HG02588 (cell line): ENCODE measurements at regions not wholly inside any gene's neighbourhood (a gene's known extent, or its start where the extent isn't known, plus 50 kb on each side); places are given as distances from the start of the nearest gene placed in this dataset.

ENCODE experiments used
- ATAC-seq: cut with Tn5 transposase; IDR thresholded peaks from one replicate; pipeline ENCODE4 v1.9.1; 2021; ENCODE audit warnings: mild to moderate bottlenecking, moderate library complexity; ENCODE audit not compliant: unreplicated experiment

DNA sequence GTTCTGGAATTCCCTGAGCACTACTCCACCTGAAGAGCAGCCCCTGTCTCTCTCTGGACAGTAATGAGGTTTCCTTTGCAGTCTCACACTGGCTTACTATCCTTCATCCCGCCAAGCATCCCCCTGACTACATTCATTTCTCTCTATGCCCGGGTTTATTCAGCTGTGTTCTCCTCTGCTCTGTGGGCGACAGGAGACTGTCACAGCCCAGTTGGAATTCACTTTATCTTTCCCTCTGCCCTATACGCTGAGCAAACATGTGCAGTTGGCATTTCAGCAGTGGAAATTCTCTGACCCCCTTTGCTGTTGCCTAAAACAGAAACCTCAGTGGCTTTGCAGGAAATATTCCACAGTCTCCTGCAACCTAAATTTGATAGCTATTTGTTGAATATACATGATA lies 83.5 kb upstream of the MAX start:
- no peak for ATAC-seq

DNA sequence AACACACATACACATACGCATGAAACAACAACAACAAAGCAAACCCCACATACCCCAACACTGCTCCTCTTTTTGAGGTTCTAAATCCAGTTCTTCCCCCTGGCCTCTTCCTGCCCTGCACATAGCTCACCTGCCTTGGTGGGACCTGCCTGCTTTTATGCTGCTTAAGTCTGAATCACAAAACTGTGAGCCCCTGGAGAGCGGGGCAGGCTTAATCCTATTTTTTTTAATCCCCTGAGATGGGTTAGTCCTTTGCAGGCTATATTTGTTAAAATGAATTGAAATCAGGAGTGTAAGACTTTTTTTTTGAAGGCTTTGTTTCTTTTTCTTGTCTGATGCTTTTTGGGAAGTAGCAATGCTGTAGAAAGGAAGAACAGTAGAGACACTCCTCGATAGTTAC lies 84.6 kb upstream of the MAX start:
- no peak for ATAC-seq

DNA sequence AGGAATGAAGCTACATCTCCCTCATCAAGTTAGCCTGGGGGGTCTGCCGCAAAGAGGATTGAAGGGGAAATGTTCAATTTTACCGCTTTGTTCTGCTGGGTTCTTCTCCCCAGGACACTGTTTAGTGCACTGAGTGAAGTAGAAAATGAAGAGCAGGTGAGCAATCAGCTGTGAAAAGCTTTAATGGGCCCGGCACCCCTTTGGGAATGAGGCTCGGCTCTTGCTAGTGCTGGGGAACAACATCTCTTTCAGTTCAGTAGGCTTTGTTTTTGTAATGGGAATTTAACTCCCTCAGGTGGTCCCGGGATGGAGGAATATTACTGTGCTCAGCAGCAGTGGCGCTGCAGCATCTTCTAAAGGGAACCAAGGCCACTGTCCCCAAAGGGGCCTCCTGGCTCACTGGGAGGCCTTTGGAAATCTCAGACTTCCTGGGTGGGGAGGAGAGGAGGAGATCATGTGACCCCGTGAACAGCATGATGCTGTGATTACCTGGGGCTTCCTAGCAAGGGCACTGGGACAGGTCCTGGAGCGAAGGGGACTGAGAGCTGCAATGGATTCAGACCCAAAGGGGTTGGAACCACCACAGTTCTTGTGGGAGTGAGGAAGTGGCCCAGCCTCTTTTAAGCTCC lies 85.2 kb upstream of the MAX start:
- no peak for ATAC-seq

DNA sequence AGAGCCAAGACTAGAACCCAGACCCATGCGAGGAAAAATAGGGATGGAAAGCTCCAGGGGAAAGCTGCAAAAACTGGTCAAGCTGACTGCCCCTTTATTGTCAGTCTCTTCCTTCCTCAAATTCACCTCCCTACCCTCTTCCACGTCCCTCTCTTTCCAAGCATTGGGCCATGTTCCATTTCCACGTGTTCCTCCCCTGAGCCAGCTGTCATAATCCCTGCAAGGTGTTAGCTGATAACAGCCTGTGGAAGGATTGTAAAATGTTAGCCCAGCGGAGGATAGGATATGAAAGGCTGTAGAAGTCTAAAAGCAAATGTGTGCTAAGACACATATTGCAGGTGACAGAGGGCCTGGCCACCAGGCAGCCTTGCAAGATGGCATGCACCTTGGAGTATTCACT lies 88.0 kb upstream of the MAX start:
- no peak for ATAC-seq

DNA sequence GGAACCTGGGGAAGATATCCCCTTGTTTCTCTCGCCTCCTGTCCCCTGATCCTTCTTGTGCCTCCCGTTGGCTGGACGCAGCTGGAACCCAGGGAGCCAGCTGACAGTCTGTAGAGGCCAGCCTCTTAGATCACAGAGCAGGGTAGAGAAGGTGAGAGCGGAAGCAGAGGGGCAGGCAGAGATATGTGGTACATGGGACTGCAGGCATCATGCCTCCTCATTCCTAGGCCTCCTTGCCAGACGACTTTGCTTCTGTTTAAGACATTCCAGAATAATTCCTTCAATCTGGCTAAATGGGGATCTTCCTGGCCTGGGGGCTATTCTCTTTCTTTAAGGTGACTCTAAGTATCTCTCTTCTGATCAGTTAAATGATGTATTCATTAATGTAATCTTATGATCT lies 89.4 kb upstream of the MAX start:
- no peak for ATAC-seq

DNA sequence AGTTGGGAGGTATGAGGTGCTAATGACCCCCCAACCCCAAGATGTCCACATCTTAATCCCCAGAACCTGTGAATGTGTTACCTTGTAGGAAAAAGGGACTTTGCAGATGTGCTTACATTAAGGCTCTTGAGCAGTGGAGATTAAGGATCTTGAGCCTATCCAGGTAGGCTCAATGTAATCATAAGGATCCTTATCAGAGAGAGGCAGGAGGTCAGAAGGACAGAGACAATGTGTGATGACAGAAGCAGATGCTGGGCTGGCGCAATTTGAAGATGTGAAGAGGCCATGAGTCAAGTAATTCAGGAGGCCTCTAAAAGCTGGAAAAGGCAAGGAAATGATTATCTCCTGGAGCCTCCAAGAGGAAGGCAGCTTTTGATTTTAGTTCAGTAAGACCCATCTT lies 90.4 kb upstream of the MAX start:
- no peak for ATAC-seq

DNA sequence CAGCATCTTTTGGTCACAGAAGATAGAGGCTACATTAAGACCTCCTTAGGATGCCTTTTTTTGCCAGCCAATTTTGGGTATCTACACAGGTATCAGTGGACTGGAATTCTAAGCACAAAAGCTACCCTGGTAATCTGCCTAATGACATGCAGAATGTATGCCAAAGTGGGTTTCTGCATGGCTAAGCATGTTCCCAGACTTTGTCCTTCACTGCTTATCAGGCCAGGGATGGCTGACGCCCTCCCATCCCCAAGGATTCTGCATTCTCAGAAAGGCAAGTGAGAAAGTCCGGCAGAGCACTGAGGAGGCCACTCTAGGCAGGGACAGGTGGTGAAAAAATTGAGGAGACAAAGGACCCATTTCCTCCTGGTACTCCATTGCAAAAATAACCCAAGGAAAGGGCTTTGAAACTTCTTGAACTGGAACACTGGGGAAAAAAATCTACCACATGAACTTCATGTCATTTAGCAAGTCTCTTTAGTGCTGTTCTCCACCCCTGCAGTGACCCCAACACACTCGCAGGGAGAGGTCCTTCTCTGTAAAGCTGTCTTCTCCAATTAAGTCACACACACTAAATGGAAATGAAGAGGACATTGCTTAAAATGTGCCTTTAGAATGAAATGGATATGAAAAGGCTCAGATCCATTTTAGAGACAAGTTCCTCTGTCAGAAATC lies 91.7 kb upstream of the MAX start:
- ATAC-seq: no peak

DNA sequence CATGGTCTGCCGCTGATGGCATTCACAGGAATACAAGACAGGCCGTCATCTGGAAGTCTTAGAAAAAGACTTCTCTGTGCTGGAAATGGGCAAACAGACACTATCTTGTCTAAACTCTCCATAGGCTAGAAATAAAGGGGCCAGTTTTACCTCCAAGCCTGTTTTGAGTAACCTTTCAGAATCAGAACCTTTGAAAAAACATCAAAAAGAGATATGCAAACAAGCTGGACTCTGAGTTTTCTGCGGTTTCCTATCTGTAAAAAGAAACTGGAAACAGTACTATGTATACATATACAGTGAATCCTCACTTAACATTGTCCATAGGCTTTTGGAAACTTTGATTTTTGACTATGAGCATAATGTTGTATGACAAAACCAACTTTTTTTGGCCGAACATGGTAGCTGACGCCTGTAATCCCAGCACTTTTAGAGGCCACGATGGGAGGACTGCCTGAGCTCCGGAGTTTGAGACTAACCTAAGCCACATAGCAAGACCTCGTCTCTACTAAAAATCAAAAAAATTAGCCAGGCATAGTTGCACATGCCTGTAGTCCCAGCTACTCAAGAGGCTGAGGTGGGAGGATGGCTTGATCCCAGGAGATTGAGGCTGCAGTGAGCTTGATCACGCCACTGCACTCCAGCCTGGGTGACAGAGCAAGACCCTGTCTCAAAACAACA lies 92.9 kb upstream of the MAX start:
- peak; percentile 93 for ATAC-seq

DNA sequence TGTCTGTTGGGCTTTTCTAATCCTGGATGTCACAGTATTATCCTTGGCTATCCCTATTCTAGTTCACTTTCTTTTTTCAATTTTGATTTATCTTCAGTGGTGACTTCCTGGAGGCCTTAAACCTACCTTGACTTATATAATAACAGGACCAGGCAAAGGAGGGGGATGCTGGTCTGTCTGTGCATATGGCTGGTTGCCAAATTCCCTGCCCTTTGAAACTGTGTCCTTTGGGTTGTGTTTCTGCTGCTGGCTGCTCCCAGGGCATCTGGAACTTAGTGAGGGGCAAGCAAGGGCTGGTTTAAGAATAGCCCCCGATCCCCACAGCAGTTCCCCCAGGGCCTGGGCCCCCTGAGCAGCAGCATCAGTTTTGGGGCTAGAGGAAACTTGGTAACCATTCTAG lies 96.0 kb upstream of the MAX start:
- no peak for ATAC-seq

DNA sequence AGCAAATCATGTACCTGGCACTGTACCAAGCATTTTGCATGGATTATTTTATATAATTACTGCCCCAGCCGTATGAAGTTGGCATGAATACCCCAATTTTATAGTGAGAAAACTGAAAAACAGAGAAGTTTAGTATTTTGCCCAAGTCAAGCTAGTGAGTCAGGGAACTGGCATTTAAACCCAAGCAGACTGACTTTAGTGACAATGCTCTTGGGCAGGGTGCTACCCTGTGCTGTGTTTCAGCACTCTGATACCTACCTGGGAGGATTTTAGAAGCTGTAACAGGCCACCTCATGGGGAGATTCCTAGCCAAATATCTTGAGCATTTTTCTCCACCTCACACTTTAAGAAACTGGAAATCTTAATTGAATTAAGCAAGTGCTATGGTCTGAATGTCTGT lies 98.1 kb upstream of the MAX start:
- ATAC-seq: no peak

DNA sequence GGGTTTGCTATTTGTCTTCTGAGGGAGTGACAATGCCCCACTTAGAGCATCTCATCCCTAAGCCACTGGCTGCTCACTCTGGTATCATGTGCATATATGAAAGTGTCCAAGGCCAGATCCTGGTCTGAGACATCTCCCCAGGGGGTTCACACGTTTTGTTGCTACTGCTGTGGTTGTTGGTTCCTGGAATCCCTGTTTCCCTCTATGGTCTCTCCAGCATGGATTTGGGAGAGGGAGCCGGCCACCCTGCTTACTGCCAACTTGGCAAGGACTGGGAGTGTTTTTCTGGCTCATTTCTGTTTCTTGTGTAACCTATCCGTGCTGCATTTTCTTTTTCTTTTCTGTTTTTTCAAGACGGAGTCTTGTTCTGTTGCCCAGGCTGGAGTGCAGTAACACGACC lies 101.3 kb upstream of the MAX start:
- ATAC-seq: no peak

DNA sequence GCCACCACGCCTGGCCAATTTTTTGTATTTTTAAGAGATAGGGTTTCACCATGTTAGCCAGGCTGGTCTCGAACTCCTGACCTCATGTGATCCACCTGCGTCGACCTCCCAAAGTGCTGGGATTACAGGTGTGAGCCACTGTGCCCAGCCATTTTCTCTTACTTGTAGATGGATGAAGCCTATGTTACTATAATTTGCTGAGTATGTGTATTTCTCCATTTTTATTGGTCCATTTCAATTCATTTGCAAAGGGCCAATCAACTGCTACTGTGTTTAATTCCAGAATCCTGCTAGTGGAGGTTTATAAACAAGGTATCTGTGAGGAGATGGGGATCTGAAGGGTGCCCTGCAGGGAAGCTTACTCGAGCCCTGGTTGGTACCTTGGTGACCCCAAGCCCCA lies 101.7 kb upstream of the MAX start:
- ATAC-seq: no peak

DNA sequence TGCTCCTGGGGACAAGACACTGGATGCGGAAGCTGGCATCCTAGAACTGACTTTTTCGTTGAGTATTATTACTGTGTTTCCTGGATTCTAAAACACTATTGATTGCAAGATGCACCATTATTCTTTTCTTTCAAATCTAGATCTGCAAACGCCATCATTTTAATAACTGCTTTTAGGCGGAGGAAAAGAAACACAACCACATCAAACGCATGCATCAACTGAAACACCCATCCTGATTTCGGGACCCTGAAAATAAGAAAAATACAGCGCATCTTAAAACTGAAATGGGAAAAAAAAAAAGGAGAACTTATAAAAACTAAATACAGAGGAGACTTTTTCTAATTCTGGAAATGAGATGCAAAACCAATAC lies 103.7 kb upstream of the MAX start:
- ATAC-seq: no peak

DNA sequence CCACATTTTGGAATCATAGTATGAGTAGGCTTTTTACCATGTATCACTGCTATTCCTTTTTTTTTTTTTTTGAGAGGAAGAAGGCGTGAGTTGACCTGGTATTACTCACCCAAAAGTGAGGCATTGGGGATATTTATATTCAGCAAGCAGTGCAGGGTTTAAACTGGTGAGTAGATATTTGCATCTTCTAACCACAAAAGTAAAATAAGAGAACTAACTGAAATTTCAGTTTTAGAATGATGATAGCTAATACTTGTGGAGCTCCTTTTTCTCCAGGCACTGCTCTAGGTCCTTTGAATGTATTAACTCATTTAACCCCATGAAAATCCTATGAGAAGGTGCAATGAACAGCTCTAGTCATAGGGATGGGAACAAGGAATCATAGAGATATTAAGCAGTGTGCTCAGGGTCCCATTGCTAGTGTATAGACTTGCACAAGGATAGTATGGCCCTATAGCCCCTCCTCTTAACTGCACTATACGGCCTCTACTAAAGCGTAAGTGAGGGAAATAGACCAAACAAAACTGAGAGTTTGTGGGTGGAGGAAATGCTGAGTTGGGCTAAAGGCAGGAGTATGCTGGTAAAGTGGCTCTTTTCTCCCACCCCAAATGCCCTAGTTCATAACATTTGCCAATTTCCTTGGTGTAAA lies 104.3 kb upstream of the MAX start:
- ATAC-seq: peak; percentile 65

DNA sequence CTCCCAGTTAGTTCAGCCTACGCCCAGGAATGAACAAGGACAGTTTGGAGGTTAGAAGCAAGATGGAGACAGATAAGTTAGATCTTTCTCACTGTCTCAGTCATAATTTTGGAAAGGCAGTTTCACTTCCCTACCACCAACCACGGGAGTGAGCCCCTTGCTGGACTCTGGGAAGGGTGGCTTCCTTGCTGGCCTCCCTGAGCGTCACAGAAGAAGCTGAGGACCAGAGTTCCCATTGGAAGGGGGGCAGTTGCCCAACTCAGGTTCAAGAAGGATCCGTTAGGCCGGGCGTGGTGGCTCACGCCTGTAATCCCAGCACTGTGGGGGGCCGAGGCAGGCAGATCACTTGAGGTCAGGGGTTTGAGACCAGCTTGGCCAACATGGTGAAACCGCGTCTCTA lies 106.2 kb upstream of the MAX start:
- no peak for ATAC-seq

DNA sequence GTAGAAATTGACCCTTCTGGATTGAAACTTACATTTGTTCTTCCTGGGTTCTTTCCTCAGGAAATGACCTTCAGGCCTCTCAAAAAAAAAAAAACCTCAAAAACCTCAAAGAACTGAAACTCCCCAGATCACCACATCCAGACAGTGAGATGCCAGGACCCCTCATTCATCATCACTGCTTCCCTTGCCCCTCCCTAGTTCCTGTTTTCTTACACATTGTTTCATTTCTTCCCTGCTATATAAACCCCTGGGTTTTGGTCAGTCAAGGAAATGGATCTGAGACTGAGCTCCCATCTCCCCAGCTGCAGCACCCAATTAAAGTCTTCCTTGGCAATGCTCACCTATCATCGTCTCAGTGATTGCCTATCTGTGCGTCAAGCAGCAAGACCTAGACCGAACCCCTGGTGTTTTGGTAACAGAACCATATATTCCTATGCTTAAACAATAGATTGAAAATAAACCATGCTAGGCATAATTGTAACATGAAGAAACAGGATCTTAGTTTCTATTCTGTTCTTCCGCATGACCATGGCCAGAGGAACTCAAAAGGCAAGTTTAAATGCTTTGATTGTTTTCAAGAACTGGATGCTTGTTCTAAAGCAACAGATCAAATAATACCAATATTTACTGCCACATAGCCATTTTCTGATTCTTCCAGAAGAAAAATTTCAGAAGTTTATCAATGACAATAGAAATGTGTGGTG lies 108.0 kb upstream of the MAX start:
- no peak for ATAC-seq

DNA sequence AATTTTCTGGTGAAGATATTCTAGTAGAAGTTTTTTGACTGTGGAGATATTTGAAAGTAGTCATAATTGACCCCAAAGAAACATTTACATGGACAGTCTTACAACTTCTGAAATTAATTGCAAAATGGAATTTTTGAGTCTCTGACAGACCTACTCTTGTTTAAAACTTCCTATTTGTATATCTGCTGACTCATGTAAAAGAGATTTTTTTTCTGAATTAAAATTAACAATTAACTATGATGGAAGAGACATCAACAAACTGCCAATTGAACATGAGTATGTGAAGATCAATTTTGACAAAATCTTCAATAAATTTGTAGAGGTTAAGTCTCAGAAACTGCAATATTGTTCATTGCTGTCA lies 108.5 kb upstream of the MAX start:
- ATAC-seq: no peak

DNA sequence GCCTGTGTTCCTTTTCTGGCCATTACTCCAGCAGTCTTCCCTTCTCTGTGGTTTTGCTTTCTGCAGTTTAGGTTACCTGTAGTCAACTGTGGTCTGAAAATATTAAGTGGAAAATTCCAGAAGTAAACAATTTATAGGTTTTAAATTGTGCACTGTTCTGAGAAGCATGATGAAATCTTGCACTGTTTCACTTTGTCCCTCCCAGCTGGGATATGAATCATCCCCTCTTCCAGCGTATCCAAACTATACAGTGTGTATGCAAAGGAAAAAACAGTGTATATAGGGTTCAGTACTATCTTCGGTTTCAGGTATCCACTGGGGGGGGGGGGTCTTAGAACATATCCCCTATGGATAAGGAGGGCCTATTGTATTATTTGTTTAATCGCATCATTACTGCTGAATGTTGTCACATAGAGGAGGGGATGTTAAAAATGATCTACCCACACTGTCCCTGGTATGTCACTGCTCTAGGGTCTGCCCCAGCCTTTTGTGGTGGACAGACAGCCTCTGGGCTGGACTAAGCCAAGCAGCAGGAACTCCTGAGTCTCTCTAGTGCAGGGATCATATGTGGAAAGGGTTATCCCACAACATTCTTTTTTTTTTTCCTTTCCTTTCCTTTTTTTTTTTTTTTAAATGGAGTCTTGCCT lies 109.1 kb upstream of the MAX start:
- ATAC-seq: no peak

DNA sequence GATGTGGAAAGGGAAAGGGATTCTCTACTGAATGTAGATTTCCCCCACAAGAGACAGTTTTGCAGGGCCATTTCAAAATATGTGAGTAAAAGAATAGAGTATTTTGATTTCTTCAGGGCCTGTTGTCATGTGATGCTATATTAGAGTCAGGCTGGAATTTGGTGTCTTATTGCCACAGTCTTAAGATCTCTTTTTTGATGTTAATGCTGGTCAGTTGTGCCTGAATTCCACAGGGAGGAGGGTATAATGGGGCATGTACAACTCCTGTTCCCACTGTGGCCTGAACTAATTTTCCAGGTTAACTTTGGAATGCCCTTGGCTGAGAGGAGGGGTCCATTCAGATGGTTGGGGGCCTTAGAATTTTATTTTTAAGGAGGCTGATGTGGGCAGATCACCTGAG lies 111.0 kb upstream of the MAX start:
- ATAC-seq: no peak

DNA sequence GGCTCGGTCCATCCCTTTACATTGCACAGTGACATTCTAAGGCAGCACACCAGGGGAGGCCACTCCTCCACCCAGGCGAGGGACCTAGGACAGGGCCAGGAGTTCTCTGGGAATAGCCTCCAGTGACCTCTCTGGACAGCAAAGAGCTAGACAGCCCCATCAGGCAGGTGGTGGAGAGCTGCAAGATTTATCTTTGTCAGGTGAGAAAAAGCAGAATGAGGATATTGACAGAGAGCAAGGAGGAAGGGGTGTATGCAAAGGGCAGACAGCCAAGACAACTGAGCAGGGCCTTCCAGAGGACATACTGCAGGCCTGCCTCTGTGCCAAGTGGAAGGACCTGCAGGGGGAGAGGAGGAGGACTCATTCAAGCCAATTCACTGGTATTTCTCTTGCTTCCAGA lies 112.4 kb upstream of the MAX start:
- ATAC-seq: no peak

DNA sequence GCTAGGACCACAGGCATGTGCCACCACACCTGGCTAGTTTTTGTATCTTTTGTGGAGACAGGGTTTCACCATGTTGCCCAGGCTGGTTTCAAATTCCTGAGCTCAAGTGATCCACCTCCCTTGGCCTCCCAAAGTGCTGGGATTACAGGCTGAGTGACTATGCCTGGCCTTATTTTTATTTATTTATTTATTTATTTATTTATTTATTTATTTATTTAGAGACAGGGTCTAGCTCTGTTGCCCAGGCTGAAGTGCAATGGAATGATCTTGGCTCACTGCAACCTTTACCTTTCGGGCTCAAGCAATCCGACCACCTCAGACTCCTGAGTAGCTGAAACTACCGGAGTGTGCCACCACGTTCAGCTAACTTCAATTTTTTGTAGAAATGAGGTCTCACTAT lies 117.0 kb upstream of the MAX start:
- ATAC-seq: no peak
